Uterus (tissue), 2 donors: ENCODE measurements at regions not wholly inside any gene's neighbourhood (a gene's known extent, or its start where the extent isn't known, plus 50 kb on each side); places are given as distances from the start of the nearest gene placed in this dataset.

Experiments
- CTCF ChIP-seq, 4 experiments: fragments of 200-600 bp in 2 of 4; fragments of 450-650 bp in 2 of 4; sonication (generic) in 2 of 4; IDR thresholded peaks; one replicate each; pipeline ENCODE4 v1.5.1; 2016 to 2019; ENCODE audit warnings: antibody characterized with exemption in 4 of 4, mild to moderate bottlenecking in 2 of 4, moderate library complexity in 1 of 4
- POLR2A ChIP-seq, 2 donors: fragments of 450-650 bp; IDR thresholded peaks; one replicate each; pipeline ENCODE4 v1.6.1; 2016; ENCODE audit warnings: antibody characterized with exemption in 2 of 2, mild to moderate bottlenecking in 1 of 2, moderate library complexity in 1 of 2

GRCh38 chr10:2871673-2872219, 195.6 kb upstream of the PFKP start:
- TF ChIP-seq CTCF (IDR thresholded peaks at IDR 0.05) = no peak
- no peak for TF ChIP-seq POLR2A (IDR thresholded peaks at IDR 0.05)
